Rectal smooth muscle tissue (tissue), 1 donor: ENCODE measurements at regions not wholly inside any gene's neighbourhood (a gene's known extent, or its start where the extent isn't known, plus 50 kb on each side); places are given as distances from the start of the nearest gene placed in this dataset.

Experiments used
- H3K27ac ChIP-seq: one replicate; pipeline ENCODE4 v1.7.0; 2013; ENCODE audit warnings: low read depth, low read length, inconsistent platforms
- H3K27me3 ChIP-seq: one replicate; pipeline ENCODE4 v1.7.0; 2013; ENCODE audit warnings: low read length; ENCODE audit not compliant: control insufficient read depth, insufficient read depth
- H3K36me3 ChIP-seq: one replicate; pipeline ENCODE4 v1.7.0; 2013; ENCODE audit warnings: low read length; ENCODE audit not compliant: control insufficient read depth, insufficient read depth
- H3K4me1 ChIP-seq: one replicate; pipeline ENCODE4 v1.7.0; 2013; ENCODE audit warnings: low read length; ENCODE audit not compliant: control insufficient read depth, insufficient read depth
- H3K4me3 ChIP-seq: one replicate; pipeline ENCODE4 v1.7.0; 2013; ENCODE audit warnings: low read length
- H3K9ac ChIP-seq: one replicate; pipeline ENCODE4 v1.7.0; 2013; ENCODE audit warnings: low read length

DNA sequence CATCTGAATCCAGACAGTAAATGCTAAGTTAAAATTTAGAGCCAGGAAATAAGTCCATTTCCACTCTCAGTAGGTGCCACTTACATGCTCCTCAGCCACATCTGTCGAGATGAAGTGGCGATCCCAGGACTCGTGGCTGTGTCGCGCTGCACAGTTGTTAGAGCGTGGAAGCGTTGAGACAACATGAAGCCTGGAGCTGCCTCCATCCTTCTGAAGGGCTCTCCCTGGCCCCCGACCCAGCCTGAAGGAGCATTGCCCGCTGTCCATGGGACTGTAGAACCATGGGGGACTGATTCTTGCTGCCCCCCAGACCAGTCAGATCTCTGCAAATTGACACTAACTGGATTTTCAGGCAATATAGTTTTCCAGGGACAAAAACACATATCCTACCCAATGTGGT is 58.9 kb downstream of the IRX1 start:
- Histone ChIP-seq H3K27ac (no peak overlapping the region), H3K4me1 (no peaks in the 10 kb centered on the region), H3K4me3 (no peak overlapping the region), H3K36me3 (no peaks in the 10 kb centered on the region), H3K9ac (no peak overlapping the region), H3K27me3 (no peaks in the 10 kb centered on the region)

DNA sequence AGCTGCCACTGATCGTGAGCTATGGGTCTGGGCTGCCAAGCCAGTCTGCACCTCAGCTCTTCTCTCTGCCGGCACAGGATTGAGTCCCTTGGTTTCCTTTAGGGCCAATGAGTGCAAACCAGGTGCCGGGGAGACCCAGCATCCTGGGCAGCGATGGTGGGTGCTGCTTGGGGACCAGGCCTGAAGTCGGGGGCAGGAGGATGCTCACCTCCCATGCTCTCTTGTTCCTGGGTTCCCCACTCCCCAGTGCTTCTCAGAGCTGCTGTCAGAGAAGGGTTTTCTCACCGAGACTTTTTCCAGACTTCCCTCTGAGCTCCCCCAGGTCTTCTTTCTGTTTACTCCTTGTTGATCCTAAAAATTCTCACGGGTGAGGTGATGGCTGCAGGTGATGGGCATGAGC is 61.2 kb downstream of the IRX1 start:
- Histone ChIP-seq H3K4me3 (no peak overlapping the region), H3K36me3 (no peaks in the 10 kb centered on the region), H3K9ac (no peak overlapping the region), H3K27ac (no peak overlapping the region), H3K4me1 (no peaks in the 10 kb centered on the region), H3K27me3 (no peaks in the 10 kb centered on the region)

DNA sequence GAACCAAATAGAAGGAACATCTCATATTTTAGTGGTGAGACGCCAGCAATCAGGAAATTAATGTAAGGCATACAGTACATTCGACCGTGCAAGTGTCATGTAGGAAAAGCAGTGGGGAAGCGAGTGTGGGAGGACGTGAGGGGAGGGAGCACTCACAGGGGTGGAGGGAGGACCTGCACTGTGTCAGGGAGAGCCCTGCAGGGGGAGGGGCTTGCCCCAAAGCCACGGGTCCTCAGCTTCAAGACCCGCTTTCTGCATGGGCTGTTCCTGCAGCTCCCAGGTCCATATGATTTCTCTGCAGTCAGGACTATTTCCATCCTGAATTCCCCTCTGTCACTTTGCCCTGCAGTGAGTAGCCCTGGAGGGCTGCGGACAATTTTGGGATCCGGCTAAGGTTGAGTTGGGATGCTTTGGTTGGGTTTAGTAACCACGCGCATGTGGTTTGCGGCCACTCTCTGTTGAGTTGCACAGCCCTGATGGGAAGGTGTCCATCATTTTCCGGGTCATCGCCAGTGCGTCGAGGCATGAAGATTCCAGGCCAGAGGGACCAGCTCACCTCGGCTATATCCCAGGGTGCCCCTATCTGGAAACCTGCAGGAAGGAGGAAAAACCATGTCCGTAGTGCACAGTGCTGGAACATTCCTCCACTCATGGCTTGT is 61.9 kb downstream of the IRX1 start:
- Histone ChIP-seq H3K27me3 (no peaks in the 10 kb centered on the region), H3K4me3 (no peak overlapping the region), H3K4me1 (no peaks in the 10 kb centered on the region), H3K9ac (no peak overlapping the region), H3K36me3 (no peaks in the 10 kb centered on the region), H3K27ac (no peak overlapping the region)

DNA sequence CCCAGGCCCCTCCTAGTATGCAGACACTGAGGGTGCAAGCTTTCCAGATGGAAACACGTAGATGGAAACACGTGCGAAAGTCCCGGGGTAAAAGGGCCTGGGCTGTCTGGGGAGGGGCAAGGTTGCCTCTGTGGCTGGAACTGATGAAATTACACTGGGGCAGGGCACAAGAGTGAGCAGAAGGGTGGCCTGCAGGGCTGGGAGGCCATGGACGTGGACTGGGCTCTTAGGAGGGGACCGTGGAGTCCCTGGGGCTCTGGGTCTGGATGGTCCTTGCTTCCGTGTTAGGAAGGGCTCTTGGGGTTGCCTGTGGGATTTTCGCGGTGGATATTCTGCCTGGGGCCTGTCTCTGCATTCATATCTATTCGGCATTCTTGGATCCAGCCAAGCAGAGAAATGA is 63.3 kb downstream of the IRX1 start:
- H3K27ac ChIP-seq = no peak overlapping the region
- no peaks in the 10 kb centered on the region for H3K36me3 ChIP-seq
- no peak overlapping the region for H3K4me3 ChIP-seq
- no peaks in the 10 kb centered on the region for H3K27me3 ChIP-seq
- H3K9ac ChIP-seq = no peak overlapping the region
- no peaks in the 10 kb centered on the region for H3K4me1 ChIP-seq

DNA sequence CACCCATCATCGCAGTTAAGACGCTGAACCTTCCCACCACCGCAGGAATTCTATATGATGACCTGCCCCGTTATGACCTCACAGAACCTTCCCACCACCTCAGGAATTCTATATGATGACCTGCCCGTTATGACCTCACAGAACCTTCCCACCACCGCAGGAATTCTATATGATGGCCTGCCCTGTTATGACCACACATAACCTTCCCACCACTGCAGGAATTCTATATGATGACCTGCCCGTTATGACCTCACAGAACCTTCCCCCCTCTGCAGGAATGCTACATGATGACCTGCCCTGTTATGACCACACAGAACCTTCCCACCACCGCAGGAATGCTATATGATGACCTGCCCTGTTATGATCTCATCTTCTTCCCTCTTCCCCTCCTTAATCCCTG is 64.3 kb downstream of the IRX1 start:
- Histone ChIP-seq H3K4me3 (no peak overlapping the region), H3K4me1 (no peaks in the 10 kb centered on the region), H3K27ac (no peak overlapping the region), H3K9ac (no peak overlapping the region), H3K36me3 (no peaks in the 10 kb centered on the region), H3K27me3 (no peaks in the 10 kb centered on the region)

DNA sequence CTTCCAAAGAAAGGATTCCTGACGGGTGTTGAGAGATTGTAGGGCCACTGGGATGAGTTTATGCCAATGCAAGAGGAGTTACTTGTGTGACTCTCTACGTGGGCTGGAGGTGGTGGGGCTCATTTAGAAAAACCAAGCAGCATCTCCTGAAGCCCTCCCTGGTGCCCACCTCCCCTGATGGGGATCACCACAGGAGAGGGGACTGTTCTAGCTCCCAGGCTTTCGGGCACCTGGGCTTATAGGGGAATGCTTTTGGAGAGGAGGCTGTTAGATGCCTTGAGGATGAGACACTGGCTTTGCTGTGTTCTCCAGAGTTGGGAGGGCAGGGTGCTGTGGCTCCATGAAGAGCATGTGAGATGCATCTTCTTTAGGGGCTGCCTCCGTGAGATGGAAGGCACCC is 65.0 kb downstream of the IRX1 start:
- no peak overlapping the region for H3K4me3 ChIP-seq

DNA sequence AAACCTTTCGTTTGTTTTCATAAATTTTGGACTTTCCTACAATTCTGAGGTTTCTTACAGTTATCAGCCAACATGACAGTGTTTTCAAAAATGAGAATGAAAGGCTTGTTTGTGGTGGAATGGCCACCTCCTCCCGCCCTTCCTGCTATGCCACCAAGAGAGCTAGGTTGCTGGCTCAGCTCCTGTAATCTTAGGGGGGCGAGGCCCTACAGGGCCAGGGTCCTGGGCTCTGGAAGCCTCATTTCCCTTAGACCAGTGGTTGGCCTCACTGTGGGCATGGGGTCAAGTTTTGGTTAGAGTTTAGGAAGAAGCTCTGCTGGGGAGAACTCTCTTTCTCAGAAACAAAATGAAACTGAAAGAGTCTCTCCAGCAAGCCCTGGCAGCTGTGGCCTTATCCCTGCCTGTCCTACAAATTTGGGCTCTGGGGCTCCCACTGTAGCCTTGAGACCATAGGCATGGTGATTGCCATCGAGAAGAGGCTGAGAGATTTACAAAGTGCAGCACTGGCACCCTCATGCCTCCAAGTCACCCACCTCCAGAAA is 66.2 kb downstream of the IRX1 start:
- H3K9ac ChIP-seq = no peak overlapping the region
- no peak overlapping the region for H3K4me3 ChIP-seq
- no peak overlapping the region for H3K27ac ChIP-seq

More for the DNA sequence above, 65.0 kb downstream of the IRX1 start:
- H3K4me1 ChIP-seq = no peaks in the 10 kb centered on the region
- H3K27me3 ChIP-seq = no peaks in the 10 kb centered on the region
- no peaks in the 10 kb centered on the region for H3K36me3 ChIP-seq
- no peak overlapping the region for H3K27ac ChIP-seq
- H3K9ac ChIP-seq = no peak overlapping the region

DNA sequence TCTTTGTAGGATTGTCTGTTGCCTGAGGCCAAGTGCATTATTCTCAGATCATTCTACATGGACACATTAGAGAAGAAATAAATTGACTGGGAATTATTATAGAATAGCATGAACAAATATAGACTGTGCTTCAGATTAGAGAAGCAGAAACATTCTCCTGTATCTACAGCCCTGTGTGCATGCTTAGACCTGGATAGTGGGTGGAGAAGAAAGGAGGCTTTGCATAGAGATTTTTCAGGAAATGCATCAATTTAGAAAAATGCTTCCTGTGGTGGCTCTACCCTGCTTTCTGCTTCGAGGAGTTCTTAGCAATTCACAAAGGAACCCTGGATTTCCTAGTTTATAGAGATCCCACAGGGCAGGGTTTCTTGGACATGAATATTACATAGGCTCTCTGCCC is 66.7 kb downstream of the IRX1 start:
- H3K4me3 ChIP-seq = no peak overlapping the region
- no peaks in the 10 kb centered on the region for H3K36me3 ChIP-seq
- H3K9ac ChIP-seq = no peak overlapping the region
- no peaks in the 10 kb centered on the region for H3K4me1 ChIP-seq
- H3K27ac ChIP-seq = no peak overlapping the region
- H3K27me3 ChIP-seq = no peaks in the 10 kb centered on the region

More for the DNA sequence above, 66.2 kb downstream of the IRX1 start:
- no peaks in the 10 kb centered on the region for H3K27me3 ChIP-seq
- H3K36me3 ChIP-seq = no peaks in the 10 kb centered on the region
- no peaks in the 10 kb centered on the region for H3K4me1 ChIP-seq

DNA sequence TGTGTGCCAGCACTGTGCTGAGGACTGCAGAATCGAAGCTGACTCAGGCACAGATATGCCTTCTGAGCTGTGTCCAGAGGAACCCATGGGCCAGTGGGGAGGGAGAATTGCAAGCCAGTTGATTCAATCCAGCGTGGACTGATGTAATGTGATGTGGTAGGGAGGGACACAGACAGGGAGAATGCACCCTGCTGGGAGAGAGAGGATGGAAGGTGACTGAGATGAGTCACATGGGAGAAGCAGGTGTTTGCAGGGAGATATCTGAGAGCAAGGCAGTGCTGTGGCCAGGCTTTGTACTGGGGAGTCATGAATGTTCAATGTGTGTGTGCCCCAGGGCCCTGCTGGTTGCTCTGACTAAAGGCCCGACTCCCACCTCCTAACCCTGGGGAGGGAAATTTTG is 75.7 kb downstream of the IRX1 start:
- Histone ChIP-seq H3K27ac (no peak overlapping the region), H3K4me3 (no peak overlapping the region), H3K4me1 (no peaks in the 10 kb centered on the region), H3K27me3 (no peaks in the 10 kb centered on the region), H3K9ac (no peak overlapping the region), H3K36me3 (no peaks in the 10 kb centered on the region)

DNA sequence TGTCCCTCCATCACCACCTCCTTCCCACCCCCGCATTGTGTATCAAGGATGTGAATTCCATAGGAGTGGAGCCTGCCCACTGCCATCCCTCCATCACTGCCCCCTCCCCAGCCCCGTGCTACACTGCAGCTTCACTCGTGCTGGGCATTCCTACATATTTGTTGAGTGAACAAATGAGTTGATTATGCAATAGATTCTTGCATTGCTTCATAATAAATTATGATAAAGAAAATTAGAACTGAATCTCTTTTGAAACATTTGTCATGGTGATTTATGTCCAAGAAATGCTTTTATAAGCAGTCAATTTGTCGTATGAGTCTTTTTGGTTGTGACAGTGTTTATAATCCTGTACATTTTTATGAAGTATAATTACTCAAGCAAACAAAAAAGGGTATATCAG is 83.2 kb downstream of the IRX1 start:
- no peak overlapping the region for H3K27ac ChIP-seq
- no peak overlapping the region for H3K4me3 ChIP-seq
- no peak overlapping the region for H3K9ac ChIP-seq
- no peaks in the 10 kb centered on the region for H3K36me3 ChIP-seq
- no peaks in the 10 kb centered on the region for H3K27me3 ChIP-seq
- H3K4me1 ChIP-seq = no peaks in the 10 kb centered on the region

DNA sequence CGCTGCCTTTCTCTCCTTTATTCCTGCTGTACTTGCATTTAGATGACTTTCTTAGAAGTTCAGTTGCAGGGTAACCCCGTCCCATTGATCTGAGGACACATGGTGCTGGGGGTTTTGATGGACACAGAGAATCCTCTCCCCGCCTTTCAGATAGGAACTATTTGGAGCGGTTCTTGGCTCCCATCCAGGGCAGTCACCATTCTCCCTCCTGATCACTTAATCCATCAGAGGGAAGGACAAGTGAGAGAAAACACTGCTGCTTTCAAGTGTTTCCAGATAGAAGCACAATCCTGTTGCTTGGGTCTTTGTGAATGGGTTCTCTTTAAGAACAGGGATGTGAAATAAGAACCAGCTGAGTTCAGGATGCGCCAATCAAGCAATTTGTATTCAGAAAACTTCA is 85.2 kb downstream of the IRX1 start:
- Histone ChIP-seq H3K27ac (no peak overlapping the region), H3K4me1 (no peaks in the 10 kb centered on the region), H3K4me3 (no peak overlapping the region), H3K36me3 (no peaks in the 10 kb centered on the region), H3K27me3 (no peaks in the 10 kb centered on the region), H3K9ac (no peak overlapping the region)

DNA sequence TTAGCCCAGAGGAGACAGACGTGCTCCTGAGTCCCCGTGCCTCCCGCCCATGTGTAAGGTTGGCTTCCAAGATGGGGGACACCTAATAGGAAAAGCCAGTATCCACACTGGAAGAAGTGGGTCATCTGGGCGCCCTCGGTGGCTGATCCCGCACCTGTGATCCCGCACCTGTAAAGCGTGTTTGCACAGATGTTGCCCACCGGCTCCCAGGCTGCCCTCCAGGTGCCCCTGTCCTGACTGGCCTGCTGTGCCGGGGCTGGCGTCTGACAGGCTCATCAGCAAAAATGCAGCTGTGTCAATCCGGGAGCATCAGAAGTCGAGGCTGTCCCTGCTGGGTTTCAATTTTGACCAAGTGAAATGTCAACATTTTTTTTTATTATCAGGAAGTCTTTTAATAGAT is 88.5 kb downstream of the IRX1 start:
- no peaks in the 10 kb centered on the region for H3K36me3 ChIP-seq
- no peaks in the 10 kb centered on the region for H3K27me3 ChIP-seq
- H3K9ac ChIP-seq = no peak overlapping the region
- no peak overlapping the region for H3K4me3 ChIP-seq
- H3K4me1 ChIP-seq = no peaks in the 10 kb centered on the region
- H3K27ac ChIP-seq = no peak overlapping the region

DNA sequence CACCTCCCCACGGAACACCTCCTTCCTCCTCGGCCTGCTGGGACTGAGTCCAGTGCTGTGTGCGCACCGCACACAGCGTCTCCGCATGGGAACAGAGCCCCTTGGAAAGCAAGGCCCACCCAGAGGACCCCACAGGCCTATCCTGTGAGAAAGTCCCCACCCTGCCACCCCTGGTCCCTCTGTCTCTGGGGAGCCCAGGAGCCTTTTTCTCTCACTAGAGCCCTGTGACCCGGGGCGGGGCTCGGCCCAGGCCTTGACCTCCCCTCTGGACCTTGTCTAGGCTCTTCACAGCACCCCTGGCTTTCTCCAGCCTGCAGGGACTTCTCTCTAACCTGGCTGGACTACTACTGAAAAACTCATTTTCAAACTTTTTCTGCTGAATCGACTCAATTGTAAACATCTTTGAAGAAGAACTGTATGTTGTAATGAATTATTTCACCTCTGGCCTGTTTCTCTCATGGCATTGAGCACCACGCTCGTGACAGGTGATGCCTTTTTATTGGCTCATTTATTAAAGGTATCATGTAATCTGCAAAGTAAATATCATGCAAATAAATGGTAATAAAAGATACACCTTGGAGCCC is 89.2 kb downstream of the IRX1 start:
- no peak overlapping the region for H3K4me3 ChIP-seq
- no peaks in the 10 kb centered on the region for H3K4me1 ChIP-seq
- no peaks in the 10 kb centered on the region for H3K36me3 ChIP-seq
- no peak overlapping the region for H3K9ac ChIP-seq
- no peak overlapping the region for H3K27ac ChIP-seq
- no peaks in the 10 kb centered on the region for H3K27me3 ChIP-seq
